ENCODE measurements at regions not wholly inside any gene's neighbourhood (a gene's known extent, or its start where the extent isn't known, plus 50 kb on each side); places are given as distances from the start of the nearest gene placed in this dataset.

DNA sequence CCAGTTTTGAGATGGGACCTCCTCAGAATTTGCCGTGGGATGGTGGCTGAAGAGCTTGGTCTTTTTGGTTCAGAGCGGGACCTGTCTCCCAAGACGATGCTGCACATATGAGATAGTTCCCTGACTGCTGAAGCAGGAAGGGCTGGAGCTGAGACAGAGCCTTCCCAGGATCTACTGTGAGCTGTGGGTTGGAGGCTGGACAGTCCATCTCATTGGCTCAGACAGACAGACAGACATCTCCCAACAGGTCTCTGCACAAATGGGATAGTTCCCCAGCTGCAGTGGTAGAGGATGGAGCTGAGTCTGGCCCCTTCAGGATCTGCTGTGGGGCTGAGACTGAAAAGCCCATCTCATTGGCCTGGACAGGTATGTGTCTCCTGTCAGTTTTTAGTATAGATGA is 1145.6 kb upstream of the CADM2 start:
- TF ChIP-seq, protein P1, sequence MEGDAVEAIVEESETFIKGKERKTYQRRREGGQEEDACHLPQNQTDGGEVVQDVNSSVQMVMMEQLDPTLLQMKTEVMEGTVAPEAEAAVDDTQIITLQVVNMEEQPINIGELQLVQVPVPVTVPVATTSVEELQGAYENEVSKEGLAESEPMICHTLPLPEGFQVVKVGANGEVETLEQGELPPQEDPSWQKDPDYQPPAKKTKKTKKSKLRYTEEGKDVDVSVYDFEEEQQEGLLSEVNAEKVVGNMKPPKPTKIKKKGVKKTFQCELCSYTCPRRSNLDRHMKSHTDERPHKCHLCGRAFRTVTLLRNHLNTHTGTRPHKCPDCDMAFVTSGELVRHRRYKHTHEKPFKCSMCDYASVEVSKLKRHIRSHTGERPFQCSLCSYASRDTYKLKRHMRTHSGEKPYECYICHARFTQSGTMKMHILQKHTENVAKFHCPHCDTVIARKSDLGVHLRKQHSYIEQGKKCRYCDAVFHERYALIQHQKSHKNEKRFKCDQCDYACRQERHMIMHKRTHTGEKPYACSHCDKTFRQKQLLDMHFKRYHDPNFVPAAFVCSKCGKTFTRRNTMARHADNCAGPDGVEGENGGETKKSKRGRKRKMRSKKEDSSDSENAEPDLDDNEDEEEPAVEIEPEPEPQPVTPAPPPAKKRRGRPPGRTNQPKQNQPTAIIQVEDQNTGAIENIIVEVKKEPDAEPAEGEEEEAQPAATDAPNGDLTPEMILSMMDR (IDR thresholded peaks at IDR 0.05; ENCODE audit: low read depth, low read length, poor library complexity, severe bottlenecking): no peak
- TF ChIP-seq EZH2phosphoT487 (IDR thresholded peaks at IDR 0.05; ENCODE audit: borderline replicate concordance, low read length): no peak

All from DOHH2 (cell line).